GM12872 (cell line): ENCODE measurements at regions not wholly inside any gene's neighbourhood (a gene's known extent, or its start where the extent isn't known, plus 50 kb on each side); places are given as distances from the start of the nearest gene placed in this dataset.

Source experiments
- CTCF ChIP-seq: IDR thresholded peaks from 3 replicates; pipeline ENCODE4 v1.5.1; 2011; ENCODE audit warnings: low read depth, mild to moderate bottlenecking, low read length, moderate library complexity; ENCODE audit not compliant: insufficient read depth

DNA sequence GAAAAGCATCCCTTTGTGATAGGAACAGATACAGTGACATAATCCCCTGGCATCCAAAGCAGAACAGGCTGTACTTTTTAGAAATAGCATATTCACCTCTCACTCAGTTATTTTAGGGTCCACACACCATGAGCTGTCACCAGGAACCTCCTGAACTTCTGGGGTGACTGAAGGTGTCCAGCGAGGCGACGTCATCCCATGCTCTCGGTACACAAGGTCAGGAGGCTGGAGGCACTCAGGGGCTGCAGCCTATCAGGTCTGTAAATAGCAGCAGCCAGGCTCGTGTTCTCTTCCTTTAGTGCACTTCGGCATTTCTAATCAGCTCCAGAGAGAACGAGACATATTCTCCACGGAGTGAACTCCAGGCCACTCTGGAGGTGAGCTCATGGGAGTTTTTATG is 98.3 kb downstream of the GATA6 start:
- no peak for TF ChIP-seq CTCF

DNA sequence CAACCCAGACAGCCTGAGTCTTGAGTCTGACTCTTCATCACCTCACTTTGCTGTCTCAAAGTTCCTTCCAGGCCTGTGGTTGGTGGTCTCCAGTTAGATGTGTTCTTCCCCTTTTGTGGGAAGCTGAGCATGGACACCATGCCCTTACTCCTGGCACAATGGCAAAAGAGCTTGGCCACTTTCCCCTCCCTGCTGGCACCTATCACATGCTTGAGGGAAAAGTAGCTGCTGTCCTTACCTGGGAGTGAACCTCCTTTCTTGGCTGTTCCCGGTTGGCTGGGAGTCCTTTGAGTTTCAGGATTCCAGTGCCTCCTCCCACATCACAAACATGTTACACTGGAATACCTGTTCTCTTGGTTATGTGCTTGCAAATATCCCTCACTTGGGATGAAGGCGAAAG is 97.8 kb downstream of the GATA6 start:
- TF ChIP-seq CTCF = no peak

GRCh38 chr18:22265838-22266237 is 96.4 kb downstream of the GATA6 start:
- TF ChIP-seq CTCF = no peak

DNA sequence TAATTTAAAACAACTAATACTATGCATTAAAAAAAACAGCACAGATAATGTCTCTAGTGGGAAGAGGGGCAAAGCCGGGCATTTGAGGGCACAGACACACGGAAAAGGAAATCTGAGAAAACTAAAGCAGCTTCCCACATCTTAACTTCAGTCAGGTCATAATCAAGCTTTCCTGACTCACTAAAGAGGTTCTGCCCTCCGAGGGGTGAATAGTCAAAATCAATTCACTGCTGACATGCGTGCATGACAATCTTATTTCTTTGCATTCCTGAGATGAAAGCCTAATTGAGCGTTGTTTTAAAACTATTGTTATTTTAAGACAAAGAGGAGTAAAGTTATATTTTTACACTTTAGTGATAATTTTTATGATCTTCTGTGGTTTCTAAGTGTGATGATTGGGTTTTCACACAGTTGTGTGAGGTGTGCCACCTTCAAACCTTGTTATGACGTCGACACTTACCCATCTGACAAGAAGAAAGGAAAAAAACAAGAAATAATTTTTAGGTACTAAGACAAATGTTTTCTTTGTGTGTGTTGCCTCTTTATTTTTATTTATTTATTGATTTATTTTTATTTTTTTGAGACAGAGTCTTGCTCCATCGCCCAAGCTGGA is 90.9 kb downstream of the GATA6 start:
- no peak for TF ChIP-seq CTCF

GRCh38 chr18:22257022-22257543 is 87.7 kb downstream of the GATA6 start:
- no peak for TF ChIP-seq CTCF

- TF ChIP-seq CTCF = no peak
Measured at GRCh38 chr18:22254088-22254487, 84.7 kb downstream of the GATA6 start.

- no peak for TF ChIP-seq CTCF
Measured at GRCh38 chr18:22253676-22254075, 84.3 kb downstream of the GATA6 start.
